ENCODE measurements at regions not wholly inside any gene's neighbourhood (a gene's known extent, or its start where the extent isn't known, plus 50 kb on each side); places are given as distances from the start of the nearest gene placed in this dataset.

DNA sequence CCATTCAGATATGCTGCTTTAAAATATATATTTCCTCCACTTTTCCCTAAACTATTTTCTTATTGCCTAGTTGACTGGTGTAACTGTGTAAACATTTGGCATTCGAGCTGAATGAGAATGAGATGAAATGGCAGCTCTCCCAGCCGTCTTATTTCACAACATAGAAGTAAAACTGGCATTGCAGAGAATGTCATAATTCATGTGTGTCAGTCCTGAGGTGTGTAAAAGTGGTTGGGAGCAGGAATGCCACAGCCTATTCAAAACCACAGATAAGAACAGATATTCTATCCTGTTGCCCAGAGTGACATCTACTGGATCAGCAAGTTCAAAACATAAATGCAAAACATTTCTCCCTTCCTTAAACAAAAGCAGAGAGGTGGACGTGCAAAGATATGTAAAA lies 565.5 kb upstream of the CHAC2 start:
- TF ChIP-seq, protein P1, sequence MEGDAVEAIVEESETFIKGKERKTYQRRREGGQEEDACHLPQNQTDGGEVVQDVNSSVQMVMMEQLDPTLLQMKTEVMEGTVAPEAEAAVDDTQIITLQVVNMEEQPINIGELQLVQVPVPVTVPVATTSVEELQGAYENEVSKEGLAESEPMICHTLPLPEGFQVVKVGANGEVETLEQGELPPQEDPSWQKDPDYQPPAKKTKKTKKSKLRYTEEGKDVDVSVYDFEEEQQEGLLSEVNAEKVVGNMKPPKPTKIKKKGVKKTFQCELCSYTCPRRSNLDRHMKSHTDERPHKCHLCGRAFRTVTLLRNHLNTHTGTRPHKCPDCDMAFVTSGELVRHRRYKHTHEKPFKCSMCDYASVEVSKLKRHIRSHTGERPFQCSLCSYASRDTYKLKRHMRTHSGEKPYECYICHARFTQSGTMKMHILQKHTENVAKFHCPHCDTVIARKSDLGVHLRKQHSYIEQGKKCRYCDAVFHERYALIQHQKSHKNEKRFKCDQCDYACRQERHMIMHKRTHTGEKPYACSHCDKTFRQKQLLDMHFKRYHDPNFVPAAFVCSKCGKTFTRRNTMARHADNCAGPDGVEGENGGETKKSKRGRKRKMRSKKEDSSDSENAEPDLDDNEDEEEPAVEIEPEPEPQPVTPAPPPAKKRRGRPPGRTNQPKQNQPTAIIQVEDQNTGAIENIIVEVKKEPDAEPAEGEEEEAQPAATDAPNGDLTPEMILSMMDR (IDR thresholded peaks at IDR 0.05): no peak
- no peak for TF ChIP-seq POLR2A (IDR thresholded peaks at IDR 0.05)
